Neural cell (in vitro differentiated cells): ENCODE measurements at regions not wholly inside any gene's neighbourhood (a gene's known extent, or its start where the extent isn't known, plus 50 kb on each side); places are given as distances from the start of the nearest gene placed in this dataset.

Experiments used
- CTCF ChIP-seq: fragments of 450-650 bp; IDR thresholded peaks from 2 replicates; pipeline ENCODE4 v1.5.1; 2014; ENCODE audit warnings: antibody characterized with exemption, mild to moderate bottlenecking, moderate library complexity; ENCODE audit not compliant: poor library complexity, severe bottlenecking
- POLR2AphosphoS5 ChIP-seq: IDR thresholded peaks from 2 replicates; pipeline ENCODE4 v1.6.1; 2012

GRCh38 chr15:68488966-68489365 is 57.0 kb upstream of the ITGA11 start:
- TF ChIP-seq CTCF (no peak), POLR2AphosphoS5 (no peak)
